VCaP (cell line): ENCODE measurements at regions not wholly inside any gene's neighbourhood (a gene's known extent, or its start where the extent isn't known, plus 50 kb on each side); places are given as distances from the start of the nearest gene placed in this dataset.

Source experiments
- H3K27ac ChIP-seq: fragments of 450-650 bp; 2 replicates; pipeline ENCODE4 v1.5.1; 2017
- TF ChIP-seq, protein P1 (sequence below): fragments of 450-650 bp; conservative IDR thresholded peaks from 2 replicates; pipeline ENCODE4 v1.5.1; 2017; ENCODE audit warnings: mild to moderate bottlenecking, moderate library complexity

DNA sequence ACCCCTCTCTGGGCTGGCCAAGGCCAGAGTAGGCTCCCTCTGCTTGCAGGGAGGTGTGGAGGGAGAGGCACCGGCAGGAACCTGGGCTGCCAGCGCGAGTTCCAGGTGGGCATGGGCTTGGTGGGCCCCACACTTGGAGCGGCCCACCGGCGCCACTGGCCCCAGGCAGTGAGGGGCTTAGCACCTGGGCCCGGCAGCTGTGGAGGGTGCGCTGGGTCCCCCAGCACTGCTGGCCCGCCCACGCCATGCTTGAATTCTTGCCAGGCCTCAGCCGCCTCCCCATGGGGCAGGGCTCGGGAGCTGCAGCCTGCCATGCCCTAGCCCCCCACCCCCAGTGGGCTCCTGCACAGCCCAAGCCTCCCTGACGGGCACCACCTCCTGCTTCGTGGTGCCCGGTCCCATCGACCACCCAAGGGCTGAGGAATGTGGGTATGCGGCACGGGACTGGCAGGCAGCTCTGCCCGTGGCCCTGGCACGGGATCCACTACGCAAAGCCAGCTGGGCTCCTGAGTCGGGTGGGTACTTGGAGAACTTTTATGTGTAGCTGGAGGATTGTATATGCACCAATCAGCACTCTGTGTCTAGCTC, 1648.0 kb downstream of the OLFM4 start:
- TF ChIP-seq, protein P1, sequence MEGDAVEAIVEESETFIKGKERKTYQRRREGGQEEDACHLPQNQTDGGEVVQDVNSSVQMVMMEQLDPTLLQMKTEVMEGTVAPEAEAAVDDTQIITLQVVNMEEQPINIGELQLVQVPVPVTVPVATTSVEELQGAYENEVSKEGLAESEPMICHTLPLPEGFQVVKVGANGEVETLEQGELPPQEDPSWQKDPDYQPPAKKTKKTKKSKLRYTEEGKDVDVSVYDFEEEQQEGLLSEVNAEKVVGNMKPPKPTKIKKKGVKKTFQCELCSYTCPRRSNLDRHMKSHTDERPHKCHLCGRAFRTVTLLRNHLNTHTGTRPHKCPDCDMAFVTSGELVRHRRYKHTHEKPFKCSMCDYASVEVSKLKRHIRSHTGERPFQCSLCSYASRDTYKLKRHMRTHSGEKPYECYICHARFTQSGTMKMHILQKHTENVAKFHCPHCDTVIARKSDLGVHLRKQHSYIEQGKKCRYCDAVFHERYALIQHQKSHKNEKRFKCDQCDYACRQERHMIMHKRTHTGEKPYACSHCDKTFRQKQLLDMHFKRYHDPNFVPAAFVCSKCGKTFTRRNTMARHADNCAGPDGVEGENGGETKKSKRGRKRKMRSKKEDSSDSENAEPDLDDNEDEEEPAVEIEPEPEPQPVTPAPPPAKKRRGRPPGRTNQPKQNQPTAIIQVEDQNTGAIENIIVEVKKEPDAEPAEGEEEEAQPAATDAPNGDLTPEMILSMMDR = no peak
- H3K27ac ChIP-seq = no peak overlapping the region

DNA sequence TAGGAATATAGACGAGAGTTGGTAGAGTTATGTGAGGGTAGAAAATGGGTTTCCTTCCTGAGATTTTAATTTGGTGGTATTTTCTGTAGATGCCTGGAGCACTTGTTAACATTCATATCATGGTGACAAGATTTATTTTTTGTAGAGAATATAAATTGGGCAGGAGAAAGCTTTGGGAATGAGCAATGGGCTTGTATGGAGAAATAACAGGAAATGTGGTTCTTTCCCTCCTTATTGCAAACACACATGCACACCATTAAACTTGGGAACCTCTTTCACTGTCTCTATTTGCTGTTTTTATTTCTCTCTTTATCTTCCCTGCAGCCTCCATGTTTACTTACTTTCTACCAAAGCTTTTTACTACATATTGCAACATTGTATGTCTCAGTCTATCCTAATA, 1653.6 kb downstream of the OLFM4 start:
- no peak overlapping the region for H3K27ac ChIP-seq
- TF ChIP-seq, protein P1 = no peak

DNA sequence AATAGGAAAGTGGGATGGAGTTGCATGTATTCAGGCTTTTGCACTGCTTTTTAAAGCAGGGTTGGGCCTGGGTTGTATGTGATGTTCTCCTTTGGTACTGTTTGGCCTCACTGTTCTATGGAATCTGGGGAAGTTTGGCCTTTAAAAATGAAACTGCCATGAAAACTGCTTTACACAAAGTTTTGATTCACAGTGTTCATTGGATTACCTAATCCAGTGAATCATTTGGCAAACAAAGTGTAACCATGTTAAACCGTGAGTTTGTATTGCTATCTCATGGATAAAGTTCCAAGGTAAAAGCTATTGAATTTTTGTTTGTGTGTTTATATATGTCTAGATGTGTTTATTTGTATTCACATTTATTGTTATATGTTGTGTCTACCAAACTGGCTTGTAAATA, 1658.6 kb downstream of the OLFM4 start:
- TF ChIP-seq, protein P1 = no peak
- H3K27ac ChIP-seq = no peak overlapping the region

DNA sequence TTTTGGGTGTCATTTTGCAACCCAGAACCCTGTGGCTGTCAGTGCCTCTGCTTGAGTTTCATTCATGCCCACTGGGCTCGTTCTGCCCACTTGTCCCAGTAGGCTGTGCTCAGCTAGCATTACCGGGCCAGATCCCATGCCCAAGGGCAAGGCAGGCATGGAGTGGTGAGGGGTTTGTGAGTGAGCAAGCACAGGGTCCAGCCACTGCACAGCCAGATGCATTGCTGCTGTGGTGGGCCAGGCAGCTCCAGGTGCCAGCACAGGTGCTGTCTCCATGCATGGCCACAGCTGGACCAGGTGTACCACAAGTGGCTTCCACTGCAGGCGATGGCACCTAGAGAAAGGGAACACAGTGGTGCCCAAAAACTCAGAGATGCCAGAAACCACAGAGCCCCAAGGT, 1671.2 kb downstream of the OLFM4 start:
- no peak overlapping the region for H3K27ac ChIP-seq
- TF ChIP-seq, protein P1 = no peak

DNA sequence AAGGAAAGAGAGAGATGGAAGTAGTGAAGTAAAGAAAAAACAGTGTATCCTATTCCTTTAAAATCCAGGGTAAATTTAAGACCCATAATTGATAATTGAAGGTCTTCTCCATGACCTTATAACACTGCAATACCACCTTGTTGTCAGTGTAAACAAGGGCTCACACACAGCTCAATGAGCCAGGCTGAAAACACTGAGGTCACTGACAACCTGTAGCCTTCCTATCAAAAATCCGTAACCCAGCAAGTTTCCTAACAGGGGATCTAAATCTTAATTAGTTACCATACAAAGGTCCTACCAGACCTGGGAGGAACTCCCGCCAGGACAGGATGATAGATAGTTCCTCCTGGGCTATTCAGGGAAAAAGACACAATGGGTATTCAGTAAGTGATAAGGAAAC, 1677.1 kb downstream of the OLFM4 start:
- TF ChIP-seq, protein P1 = no peak
- H3K27ac ChIP-seq = no peak overlapping the region

DNA sequence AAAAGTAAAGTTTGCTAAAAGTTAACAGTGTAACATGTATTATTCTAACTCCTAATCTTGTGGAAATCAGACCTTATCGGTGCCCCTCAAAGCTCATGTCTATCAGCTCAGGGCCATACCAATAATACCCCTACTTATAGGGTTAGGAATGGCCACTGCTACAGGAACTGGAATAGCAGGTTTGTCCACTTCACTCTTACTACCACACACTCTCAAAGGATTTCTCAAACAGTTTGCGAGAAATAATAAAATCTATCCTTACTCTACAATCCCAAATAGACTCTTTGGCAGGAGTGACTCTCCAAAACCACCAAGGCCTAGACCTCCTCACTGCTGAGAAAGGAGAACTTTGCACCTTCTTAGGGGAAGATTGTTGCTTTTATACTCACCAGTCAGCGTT, 1677.7 kb downstream of the OLFM4 start:
- TF ChIP-seq, protein P1 = no peak
- no peak overlapping the region for H3K27ac ChIP-seq

DNA sequence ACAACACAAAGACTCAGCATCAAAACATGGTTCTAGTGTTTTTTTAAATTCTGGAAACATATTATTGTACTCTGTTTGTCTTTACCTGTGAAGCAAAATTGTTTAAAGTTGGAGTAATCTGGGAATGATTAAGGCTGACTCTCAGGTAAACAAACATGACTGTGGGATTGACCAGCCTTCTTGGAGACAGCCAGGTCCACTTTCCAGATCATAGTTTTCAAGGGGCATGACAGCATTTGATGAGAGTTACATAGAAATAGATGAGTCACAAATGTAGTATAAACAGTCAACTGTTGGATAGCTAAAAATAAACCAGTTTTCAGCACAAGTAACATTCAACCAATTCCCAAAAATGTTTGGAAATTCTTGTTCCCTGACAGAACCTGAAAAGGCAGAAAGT, 1680.9 kb downstream of the OLFM4 start:
- TF ChIP-seq, protein P1 = no peak
- no peak overlapping the region for H3K27ac ChIP-seq
